A204.1 (cell line): ENCODE measurements at regions not wholly inside any gene's neighbourhood (a gene's known extent, or its start where the extent isn't known, plus 50 kb on each side); places are given as distances from the start of the nearest gene placed in this dataset.

Source experiments
- FAIRE-seq: peaks from 2 replicates; lab custom pipeline; 2012; peaks lifted over from hg19 to GRCh38; lab: Jason Lieb, UNC

- no peak for FAIRE-seq
Measured at GRCh38 chr4:96585304-96585703, 745.4 kb downstream of the PDHA2 start.

GRCh38 chr4:96593422-96593821, 753.5 kb downstream of the PDHA2 start:
- no peak for FAIRE-seq

GRCh38 chr4:96598465-96598864, 758.6 kb downstream of the PDHA2 start:
- FAIRE-seq, result no peak

- FAIRE-seq, result no peak
Measured at GRCh38 chr4:96599752-96600151, 759.9 kb downstream of the PDHA2 start.

GRCh38 chr4:96602661-96603060, 762.8 kb downstream of the PDHA2 start:
- no peak for FAIRE-seq

GRCh38 chr4:96603641-96604040, 763.7 kb downstream of the PDHA2 start:
- no peak for FAIRE-seq

GRCh38 chr4:96606451-96606850, 766.6 kb downstream of the PDHA2 start:
- no peak for FAIRE-seq

GRCh38 chr4:96626023-96626422, 786.1 kb downstream of the PDHA2 start:
- no peak for FAIRE-seq

- FAIRE-seq, result no peak
Measured at GRCh38 chr4:96630839-96631238, 790.9 kb downstream of the PDHA2 start.

- no peak for FAIRE-seq
Measured at GRCh38 chr4:96637971-96638412, 798.1 kb downstream of the PDHA2 start.

- no peak for FAIRE-seq
Measured at GRCh38 chr4:96639932-96640331, 800.0 kb downstream of the PDHA2 start.

- FAIRE-seq, result no peak
Measured at GRCh38 chr4:96642490-96642889, 802.6 kb downstream of the PDHA2 start.

- FAIRE-seq, result no peak
Measured at GRCh38 chr4:96646146-96646545, 806.3 kb downstream of the PDHA2 start.

- FAIRE-seq, result no peak
Measured at GRCh38 chr4:96649536-96649935, 809.6 kb downstream of the PDHA2 start.

GRCh38 chr4:96652158-96652557, 812.3 kb downstream of the PDHA2 start:
- FAIRE-seq, result no peak

GRCh38 chr4:96652821-96653220, 812.9 kb downstream of the PDHA2 start:
- no peak for FAIRE-seq

- FAIRE-seq, result no peak
Measured at GRCh38 chr4:96654045-96654444, 814.2 kb downstream of the PDHA2 start.

GRCh38 chr4:96670381-96670780, 830.5 kb downstream of the PDHA2 start:
- no peak for FAIRE-seq

- no peak for FAIRE-seq
Measured at GRCh38 chr4:96675416-96675815, 835.5 kb downstream of the PDHA2 start.

- FAIRE-seq, result no peak
Measured at GRCh38 chr4:96675896-96676295, 836.0 kb downstream of the PDHA2 start.

GRCh38 chr4:96676754-96677435, 837.0 kb downstream of the PDHA2 start:
- FAIRE-seq, result no peak

GRCh38 chr4:96677499-96677898, 837.6 kb downstream of the PDHA2 start:
- FAIRE-seq, result no peak

- FAIRE-seq, result no peak
Measured at GRCh38 chr4:96681218-96681617, 841.3 kb downstream of the PDHA2 start.

GRCh38 chr4:96685691-96686090, 845.8 kb downstream of the PDHA2 start:
- no peak for FAIRE-seq

- no peak for FAIRE-seq
Measured at GRCh38 chr4:96691521-96691920, 851.6 kb downstream of the PDHA2 start.
